GF-D8 (cell line): ENCODE measurements at regions not wholly inside any gene's neighbourhood (a gene's known extent, or its start where the extent isn't known, plus 50 kb on each side); places are given as distances from the start of the nearest gene placed in this dataset.

Experiments
- DNase-seq: peaks from one replicate; lab custom pipeline; 2025; lab: John Stamatoyannopoulos, UW

DNA sequence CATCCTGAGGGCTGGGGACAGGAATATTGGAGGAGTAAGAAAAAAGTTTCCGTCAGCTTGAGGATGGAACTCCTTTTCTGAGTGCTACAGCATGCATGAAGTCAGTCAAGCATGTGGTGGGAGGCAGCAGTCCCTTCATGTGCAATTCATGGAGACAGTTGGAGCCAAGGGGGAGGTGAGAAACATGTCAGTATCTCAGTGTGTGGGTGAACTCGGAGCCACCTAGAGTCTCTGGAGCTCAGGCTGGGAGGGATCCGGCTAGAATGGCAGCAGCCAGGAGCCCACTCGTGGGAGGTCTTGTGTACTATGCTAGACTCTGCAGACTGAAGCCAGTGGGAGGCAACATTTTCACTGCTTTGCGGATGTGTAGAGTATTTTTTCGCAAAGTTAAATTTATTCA is 60.3 kb downstream of the AVPR1A start:
- DNase-seq, result no peak

DNA sequence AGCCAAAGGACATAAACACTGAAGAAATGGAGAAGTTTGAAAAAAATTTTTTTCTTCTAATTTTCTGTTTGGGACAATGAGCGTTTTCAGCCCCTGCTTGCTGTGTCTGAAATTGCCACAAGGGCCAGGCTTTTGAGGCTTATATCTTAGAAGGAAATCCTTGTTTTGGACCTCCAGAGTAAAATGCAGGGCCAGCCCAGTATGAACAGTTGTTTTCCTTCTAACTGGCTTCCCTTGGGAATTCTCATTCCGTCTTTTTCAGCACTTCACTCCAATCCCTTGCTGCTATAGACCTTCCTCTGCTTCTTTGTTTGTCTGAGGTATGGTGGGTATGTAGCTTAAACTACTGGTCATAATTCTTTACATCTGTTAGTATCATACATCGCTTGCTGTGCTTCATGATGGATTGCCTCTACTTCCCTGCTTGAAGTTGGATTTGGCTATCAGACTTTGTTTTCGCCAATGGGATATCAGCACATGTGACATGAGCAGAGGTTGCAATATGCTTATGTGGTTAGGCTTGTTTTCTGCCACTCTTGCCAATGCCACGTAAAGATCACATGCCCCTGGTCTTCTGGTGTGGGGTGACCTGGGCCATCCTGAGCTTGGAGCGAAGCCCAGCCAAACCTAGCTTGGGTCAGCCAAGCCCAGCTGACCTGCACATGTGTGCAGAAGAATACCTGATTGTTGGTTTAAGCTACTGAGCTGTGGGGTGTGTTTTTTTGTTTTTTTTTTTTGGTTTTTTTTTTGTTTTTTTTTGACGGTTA is 64.7 kb downstream of the AVPR1A start:
- DNase-seq, result no peak

DNA sequence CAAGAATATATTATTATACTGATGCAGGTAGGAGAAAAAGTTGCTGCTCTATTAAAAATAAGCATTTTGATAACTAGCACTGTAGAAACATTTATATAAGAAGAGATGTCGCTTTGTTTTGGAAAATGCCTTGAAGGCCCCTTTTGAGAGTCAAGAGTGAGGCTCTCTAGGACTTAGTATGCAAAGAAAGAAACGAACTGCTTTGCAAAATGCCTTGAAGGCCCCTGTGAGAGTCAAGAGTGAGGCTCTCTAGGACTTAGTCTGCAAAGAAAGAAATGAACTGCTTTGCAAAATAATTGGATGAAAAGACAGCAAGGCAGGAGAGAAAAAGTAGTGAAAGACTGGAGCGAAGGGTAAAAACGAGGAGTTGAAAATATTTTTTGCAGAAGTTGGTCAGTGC is 65.9 kb downstream of the AVPR1A start:
- no peak for DNase-seq

DNA sequence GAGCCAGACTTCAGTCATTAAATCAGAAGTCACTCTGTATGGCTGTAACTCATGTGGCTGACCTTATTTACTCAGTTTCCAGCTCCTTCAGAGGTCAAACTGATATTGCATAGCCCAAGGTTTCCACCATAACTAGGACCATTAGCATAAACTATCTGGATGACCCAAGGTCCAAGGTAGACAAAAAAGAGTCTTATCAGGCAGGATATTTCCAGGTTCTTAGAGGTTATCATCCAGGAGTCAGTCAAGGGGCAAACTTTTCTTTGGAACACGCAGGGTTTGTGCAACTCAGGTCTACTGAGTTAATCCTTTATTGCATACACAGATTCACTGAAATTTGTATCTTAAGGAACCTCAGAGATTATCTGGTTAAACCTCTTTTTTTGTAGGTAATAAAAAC is 66.5 kb downstream of the AVPR1A start:
- no peak for DNase-seq

DNA sequence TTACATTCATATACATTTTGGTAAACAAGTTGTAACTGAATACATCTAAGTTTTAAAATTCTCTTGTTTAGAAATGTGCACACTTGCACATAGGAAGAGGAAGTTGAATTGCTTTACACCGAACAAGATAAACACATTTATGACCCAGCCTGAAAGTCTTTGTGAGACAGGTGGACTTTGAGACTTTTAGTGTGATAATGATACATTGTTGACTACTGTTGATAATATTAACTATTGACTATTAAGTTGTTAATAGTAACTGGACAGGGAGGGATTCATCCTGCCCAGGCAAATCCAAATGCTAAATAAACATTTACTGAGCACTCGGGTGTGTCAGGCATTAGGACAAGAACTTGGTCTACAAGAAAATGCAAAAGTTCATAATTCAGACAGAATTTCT is 68.0 kb downstream of the AVPR1A start:
- no peak for DNase-seq

DNA sequence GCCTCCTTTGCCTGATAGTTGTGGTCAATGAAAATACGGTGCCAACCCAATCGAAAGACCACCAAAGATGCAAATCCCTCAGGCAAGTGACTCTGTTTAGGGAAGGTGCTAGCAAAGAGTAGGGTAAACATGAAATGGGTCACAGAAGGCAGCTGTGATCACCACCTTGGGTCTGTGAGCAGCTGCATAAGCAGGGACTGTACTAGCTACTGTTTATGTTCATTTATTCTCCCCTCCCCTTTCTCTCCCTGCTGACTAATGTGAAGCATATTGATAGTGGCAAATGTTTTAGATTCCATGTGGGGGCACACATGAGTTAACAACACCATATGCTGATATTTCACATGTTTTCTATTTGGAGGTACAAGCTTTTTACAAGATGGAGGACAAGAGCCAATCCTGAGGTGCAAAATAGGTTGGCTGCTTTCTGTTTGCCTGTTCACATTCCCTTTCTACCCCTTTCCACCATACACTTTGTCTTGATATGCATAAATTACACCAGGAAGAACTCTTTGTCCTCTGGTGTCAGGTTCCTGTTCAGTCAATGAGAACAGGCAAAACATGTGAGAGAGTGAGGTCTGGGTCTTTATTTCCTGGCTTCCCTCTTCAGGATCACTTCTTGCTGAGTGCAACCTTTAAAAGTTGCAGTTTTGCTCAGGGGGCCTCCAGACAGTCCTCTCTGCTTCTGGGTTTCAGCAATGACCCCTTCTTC is 71.1 kb downstream of the AVPR1A start:
- no peak for DNase-seq

DNA sequence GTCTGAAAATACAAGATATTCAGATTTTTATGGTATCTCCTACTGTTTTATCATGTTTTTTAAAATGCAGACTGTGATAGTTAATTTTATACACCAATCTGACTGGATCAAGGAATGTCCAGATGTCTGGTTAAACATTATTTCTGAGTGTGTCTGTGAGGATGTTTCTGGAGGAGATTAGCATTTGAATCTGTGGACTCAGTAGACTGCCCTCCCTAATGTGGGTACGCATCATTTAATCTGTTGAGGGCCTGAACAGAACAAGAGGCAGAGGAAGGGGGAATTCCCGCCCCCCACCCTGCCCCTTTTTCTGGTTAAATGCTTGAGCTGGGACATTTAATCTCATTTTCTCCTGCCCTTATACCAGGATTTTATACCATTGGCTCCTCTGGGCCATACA is 72.1 kb downstream of the AVPR1A start:
- DNase-seq, result no peak

DNA sequence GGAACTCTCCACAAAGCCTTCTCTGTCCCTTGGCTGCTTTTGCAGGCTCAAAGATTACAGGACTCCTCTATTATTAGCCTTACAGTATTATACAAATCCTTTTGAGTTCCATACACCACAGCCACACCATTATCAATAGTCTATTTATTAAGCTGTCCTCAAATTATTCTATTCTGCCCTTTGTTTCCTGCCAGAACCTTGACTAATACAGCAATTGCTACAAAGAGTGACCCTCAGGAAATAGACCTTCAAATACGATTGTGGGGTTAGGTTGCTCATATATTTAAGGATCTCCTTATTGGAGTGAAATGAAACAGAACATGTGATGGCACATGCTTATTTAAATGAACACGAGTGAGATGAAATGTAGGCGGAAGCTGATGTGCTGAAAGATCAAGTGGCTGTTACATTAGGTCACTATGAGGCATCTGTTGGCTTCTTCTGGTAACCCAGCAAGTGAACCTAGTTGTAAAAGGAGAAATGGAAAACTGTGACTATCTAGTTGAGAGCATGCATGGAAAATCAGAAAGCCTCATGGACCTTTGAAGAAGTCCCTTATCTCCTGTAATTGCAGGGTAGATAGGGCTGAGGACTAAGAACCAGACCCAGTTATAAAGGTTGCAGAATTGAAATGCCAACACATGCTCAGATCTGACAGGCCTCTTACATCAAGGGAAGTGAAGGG is 75.5 kb downstream of the AVPR1A start:
- no peak for DNase-seq

DNA sequence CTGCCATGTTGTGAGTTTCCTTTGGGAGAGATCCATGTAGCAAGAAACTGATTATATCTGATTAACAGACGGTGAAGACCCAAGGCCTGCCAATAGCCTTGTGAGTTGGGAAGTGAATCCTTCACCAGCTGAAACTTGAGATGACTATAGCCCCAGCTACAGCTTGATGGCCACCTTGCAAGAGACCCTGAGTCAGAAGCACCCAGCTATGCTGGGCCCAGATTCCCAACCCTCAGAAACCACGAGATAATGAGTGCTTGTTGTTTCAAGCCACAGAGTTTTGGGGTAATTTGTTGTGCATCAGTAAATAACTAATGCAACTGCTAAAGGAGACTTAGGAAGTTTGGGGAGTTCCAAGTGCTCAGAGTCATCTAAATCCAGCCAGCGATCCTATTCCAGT is 80.3 kb downstream of the AVPR1A start:
- DNase-seq, result no peak

DNA sequence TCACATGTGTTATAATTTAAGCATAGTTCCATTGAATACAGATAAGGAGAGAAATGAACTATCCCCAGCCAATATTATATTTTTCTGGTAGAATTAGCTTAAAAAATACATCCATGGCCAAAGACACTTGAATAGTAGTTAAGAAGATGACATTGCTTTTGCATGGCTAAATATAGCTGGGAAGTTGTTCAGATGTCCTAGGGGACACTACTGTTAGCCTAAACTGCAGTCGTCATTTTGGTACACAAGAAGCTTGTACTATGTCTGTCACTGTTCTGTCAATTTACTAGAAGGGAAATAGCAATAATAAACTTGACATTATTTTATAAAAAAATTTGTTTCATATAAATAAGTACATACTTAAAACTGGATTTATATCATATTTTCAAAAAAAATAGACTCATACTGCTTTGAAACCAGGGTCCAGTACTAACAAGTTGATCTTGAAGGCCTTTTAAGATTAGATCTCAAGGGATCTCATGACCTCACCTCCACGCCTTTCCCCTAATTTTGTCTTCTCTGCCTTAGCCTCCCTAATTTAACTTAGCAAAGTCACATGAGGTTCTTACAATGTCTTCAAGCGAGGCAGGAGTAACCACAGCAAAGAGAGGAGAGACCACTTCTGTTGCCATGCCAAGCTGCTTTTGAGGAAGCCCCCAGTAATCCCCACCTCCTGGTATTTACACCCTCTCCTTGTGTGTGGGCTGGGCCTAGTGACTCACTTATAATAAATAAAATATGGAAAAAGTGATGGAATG is 81.0 kb downstream of the AVPR1A start:
- no peak for DNase-seq

DNA sequence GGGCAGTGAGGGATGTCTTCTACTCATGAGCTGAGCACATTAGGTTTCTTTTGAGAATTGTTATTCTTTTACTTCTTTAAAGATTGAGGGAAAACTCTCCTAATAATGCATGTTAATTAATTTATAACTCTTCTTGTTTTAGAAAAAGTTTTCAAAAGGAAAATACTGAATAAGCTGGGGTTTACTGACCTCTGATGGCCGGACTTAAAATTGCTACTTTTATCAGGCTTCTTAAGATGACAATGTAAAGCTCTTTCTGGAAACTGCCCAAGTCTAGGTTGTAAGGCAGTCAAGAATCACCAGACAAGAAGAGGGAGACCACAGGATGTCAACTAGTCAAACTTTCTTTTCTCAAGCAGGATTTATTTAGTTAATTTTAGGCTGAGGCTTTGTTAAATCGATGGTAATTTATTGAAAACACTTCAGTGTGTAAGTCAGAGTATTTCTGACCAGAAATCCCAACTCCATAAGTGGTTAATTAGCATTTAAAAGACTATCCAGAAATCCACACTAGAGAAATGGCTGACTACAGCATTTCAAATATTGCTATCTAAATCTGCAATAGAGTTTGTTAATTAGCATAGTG is 82.1 kb downstream of the AVPR1A start:
- peak; percentile 12 for DNase-seq

DNA sequence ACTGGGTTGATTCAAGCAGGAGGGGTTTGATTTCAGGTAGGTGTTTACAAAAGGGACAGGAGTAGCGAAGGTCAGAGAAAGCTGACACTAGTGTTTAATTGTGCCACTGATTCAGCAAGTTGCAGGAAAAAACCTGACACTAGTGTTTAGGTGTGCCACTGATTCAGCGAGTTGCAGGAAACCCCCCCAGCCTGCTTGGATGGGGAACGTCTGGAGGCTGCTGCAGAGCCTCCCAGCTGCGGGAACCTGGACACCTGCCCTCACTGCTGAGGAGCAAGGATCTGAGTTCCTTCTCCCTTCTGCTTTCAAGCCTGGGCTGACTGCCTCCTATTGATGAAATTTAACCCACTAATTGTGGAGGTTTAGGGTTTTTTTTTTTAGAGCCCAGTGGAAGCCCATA is 84.2 kb downstream of the AVPR1A start:
- no peak for DNase-seq

DNA sequence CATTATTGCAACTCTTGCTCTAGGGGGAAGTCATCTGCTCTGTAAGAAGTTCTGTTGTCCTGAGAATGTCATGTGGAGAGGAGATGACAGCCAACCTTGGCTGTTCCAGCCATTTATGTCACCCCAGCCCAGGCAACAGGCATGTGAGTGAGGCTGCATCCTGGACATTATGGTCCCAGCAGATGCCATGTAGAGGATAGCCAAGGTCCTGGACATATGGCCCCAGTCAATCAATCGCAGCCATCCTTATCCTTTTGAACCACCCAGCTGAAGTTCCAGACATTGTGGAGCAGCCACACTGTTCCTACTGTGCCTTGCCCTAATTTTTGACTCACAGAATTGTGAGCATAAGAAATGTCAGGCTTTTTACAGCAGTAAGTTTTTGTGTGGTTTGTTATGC is 84.9 kb downstream of the AVPR1A start:
- no peak for DNase-seq

DNA sequence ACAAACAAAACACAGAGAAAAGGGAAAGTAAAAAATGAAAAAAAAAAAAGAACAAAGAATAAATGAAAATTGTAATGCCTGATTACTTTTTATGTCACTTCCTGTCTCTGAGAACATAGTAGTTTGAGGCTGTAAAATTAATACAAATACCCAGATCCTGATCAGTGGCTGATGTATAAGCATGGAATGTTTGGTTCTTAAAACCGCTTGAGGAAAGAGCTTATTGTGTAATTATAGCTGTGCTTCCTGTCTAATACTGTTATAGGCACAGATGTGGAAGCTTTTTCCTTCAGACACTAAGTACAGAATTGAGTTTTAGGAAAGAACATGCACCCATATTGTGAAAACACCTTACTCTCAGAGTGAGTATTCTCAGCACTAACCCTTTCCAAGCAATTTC is 86.9 kb downstream of the AVPR1A start:
- DNase-seq, result peak; percentile 28

DNA sequence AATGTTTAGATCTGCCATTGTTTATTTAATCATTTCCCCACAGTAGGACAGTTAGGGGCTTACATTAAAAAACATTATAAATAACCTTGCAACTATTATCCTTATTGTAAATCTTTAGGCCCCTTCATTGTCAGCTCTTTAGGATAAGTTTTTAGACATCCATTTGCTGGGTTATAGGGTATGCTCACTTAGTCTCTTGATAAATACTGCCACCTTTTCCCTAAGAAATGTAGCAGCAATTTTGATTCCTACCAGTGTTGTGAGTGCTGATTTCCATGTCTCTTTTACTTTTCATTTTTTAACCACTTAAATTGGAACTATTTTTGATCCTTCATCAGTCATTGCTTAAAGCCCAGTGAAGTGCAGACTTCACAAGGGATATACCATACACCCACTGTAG is 94.4 kb downstream of the AVPR1A start:
- no peak for DNase-seq

DNA sequence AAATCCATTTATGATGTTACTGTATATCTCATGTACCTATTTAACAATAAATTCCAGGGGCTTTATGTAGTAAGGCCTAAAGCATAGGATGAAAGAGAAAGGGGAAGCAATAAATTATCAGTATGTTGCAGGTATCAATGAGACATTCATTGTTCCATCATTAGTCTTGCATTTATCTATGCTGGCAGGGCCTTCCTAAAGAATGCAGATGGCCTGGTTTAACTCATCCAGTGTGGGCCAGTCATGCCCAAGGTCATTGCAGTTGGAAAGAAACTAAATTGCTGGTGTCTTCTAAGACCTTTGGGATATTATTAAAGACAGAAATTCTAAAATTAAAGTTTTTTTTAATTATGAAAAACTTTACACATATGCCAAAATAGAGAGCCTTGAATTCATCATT is 98.3 kb downstream of the AVPR1A start:
- no peak for DNase-seq

DNA sequence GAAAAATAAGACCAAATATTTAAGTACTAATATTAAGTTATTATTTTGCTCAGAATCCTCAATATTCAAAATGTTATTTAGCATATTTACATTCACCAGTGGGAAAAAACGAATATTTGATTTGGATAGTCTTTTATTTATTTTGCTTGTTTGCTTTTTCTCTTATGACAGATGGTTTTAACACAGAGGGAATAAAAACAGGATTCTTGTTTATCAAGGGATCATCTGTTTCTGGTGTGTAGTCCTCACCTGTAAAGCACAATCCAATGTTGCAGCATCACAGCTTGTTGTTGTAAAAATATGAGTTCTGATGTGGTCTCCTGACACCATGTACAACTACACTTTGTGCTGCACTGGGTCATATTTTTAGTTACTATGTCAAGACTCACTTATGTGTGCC is 103.9 kb downstream of the AVPR1A start:
- DNase-seq, result no peak

DNA sequence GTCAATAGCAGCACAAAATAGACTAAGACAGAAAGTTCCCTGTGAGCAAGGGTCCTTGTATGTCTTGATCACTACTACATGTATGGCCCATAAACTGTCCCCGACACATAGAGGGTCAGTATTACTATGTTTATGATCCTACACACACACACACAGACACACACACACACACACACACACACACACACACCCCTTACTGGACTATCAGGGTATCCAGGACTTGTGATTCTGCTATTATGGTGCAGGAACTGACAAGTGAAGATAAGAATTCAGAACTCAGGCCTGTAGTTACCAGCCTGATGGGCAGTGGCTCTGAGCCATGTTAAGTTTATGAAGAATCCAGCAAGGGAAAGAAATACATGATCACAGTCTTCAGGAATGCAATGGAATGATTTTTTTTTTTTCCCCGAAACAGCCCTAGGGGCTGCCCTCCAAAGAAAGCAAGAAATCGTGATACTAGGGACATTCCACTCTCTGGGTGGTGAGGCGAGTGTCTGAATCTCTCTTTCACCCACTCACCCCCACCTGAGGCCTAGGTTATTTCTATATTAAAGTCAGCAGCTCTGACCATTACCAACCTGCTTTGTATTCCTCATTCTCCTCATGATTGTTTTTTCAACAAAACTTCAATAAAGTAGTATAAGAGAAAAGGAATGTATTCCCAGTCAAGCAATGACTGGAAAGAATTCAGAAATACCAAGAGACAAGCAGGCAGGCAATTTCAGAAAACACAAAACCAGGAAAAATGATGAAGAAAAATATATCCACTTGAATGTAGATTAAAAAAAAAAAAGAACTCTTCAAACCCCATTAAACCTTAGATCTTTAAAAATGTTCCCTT is 105.8 kb downstream of the AVPR1A start:
- no peak for DNase-seq

DNA sequence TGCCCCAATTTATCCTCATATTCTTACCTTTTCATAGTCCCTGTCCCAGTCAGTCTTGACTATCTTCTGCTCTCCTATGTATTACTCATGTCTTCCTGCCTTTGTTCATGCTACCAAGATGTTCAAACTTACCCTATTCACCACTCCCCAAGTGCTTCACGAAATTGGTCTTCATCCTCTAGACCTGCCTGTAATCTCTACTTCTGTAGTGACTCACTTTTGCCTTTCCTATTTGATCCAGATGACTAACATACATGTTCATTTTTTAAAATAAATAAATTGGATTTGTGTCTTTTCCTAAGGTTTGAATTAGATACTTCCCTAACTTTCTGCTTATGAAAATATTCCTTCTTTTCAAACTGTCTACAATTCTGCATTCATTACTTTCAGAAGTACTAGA is 107.7 kb upstream of the PPM1H start:
- DNase-seq, result no peak

DNA sequence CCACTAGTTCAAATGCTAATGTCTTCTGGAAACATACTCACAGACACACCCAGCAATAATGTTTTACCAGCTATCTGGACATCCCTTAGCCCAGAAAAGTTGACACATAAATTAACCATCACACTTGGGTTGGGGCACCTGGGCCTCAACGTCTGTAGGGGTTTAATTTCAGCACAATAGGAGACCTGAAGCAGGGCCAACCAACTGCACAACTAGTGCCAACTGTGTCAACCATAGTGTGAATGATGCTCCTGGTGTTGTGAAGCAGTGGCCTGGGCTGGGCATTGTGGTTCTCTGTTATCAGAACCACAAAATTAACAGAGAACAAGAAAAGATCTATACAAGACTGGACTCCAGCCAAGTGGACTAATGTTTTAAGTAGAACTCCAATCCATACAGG is 106.7 kb upstream of the PPM1H start:
- no peak for DNase-seq

DNA sequence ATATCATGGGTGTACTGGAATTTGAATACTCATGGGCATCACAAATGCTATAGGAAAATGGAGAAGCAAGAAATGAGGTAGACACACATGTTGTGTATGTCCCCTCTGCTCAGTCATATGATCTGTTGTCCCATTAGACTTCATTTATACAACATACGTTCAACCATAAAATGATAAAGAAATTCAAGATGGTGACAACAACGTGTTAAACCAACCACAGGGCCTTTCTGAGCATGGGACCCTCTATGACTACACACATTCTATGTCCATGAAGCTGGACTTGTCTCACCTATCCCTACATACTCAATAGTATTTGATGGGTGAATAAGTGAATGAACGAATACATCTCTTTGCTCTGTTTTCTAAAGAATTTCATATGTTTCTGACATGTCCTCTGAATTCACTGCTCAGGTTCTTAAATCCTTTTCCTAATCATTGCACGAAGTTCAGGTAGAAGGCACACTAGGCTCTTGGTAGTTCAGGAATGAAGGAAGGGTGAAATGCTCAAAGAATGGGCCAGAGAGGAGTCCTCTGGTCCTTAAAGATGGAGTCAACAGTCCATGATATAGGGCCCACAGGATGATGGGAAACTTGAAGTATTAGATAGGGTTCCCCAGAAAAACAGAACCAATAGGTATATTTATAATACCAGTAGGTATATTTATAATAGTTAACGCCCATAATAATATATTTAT is 105.7 kb upstream of the PPM1H start:
- DNase-seq, result no peak
